ENCODE measurements at regions not wholly inside any gene's neighbourhood (a gene's known extent, or its start where the extent isn't known, plus 50 kb on each side); places are given as distances from the start of the nearest gene placed in this dataset.

GRCh38 chr14:37791384-37792036 lies 196.1 kb downstream of the TTC6 start (continued):
- no peak for TF ChIP-seq TRAFD1 (CRISPR knock-in tag; IDR thresholded peaks at IDR 0.05; ENCODE audit: borderline replicate concordance)
- TF ChIP-seq TRIM24 (CRISPR knock-in tag; IDR thresholded peaks at IDR 0.05) = peak; percentile 50; the same call in 1 of the 2 replicates
- TF ChIP-seq REST (IDR thresholded peaks at IDR 0.05; ENCODE audit: borderline replicate concordance in 1 of 2, low read depth in 1 of 2, low read length in 2 of 2) = peak in 1 of 2 experiments; percentile 88; a peak in 2 of 4 replicates
- TF ChIP-seq CREB3 (CRISPR knock-in tag; IDR thresholded peaks at IDR 0.05) = no peak
- no peak for TF ChIP-seq EZH2 (conservative IDR thresholded peaks at IDR 0.05; ENCODE audit: low read depth, low read length)
- peak; percentile 97 for TF ChIP-seq HNF4A (CRISPR knock-in tag; IDR thresholded peaks at IDR 0.05)
- TF ChIP-seq ERF (CRISPR knock-in tag; IDR thresholded peaks at IDR 0.05) = peak; percentile 98
- TF ChIP-seq MTF2 (CRISPR knock-in tag; IDR thresholded peaks at IDR 0.05; ENCODE audit: borderline replicate concordance) = no peak
- no peak for TF ChIP-seq ADNP (CRISPR knock-in tag; IDR thresholded peaks at IDR 0.05)
- 0 out of 2 replicates have a peak, but pooled peaks have one; percentile 74 for TF ChIP-seq GATAD1 (CRISPR knock-in tag; IDR thresholded peaks at IDR 0.05)
- TF ChIP-seq YY1 (IDR thresholded peaks at IDR 0.05; ENCODE audit: insufficient read depth, insufficient replicate concordance, low read depth, low read length) = peak; percentile 75
- TF ChIP-seq ZNF317 (CRISPR knock-in tag; IDR thresholded peaks at IDR 0.05) = peak; percentile 75
- TF ChIP-seq ZBTB34 (CRISPR knock-in tag; IDR thresholded peaks at IDR 0.05) = peak; percentile 87
- TF ChIP-seq CTCF (CRISPR knock-in tag; IDR thresholded peaks at IDR 0.05) = no peak
- no peak for TF ChIP-seq ZNF562 (CRISPR knock-in tag; IDR thresholded peaks at IDR 0.05; ENCODE audit: borderline replicate concordance)
- TF ChIP-seq ZNF816 (CRISPR knock-in tag; IDR thresholded peaks at IDR 0.05; ENCODE audit: borderline replicate concordance) = peak; percentile 60
- peak; percentile 97 for TF ChIP-seq HDAC2 (CRISPR knock-in tag; IDR thresholded peaks at IDR 0.05)
- TF ChIP-seq GMEB2 (CRISPR knock-in tag; IDR thresholded peaks at IDR 0.05; ENCODE audit: low read depth) = peak; percentile 59; the same call in 1 of the 2 replicates
